Prostate gland (tissue), 2 donors: ENCODE measurements at regions not wholly inside any gene's neighbourhood (a gene's known extent, or its start where the extent isn't known, plus 50 kb on each side); places are given as distances from the start of the nearest gene placed in this dataset.

Experiments
- DNase-seq: peaks from one replicate; pipeline ENCODE4 v3.0.0-alpha.2; 2019; ENCODE audit warnings: low spot score
- H3K27ac ChIP-seq, 2 donors: fragments of 200-600 bp; sonication (generic); 2 replicates each; pipeline ENCODE4 v1.5.1; 2017 to 2019
- H3K27me3 ChIP-seq: fragments of 200-600 bp; sonication (generic); replicated peaks from 2 replicates; pipeline ENCODE4 v1.5.1; 2019; ENCODE audit not compliant: insufficient read depth
- H3K36me3 ChIP-seq, 2 donors: fragments of 200-600 bp; sonication (generic); 1 replicate in 1 of 2; 2 replicates in 1 of 2; pipeline versions ENCODE4 v1.5.1 to v1.8.1; 2017 to 2019
- H3K4me1 ChIP-seq: fragments of 200-600 bp; sonication (generic); replicated peaks from 2 replicates; pipeline ENCODE4 v1.5.1; 2019
- H3K4me3 ChIP-seq, 2 donors: fragments of 200-600 bp; sonication (generic); 2 replicates each; pipeline ENCODE4 v1.5.1; 2017 to 2019
- H3K9me3 ChIP-seq: fragments of 200-600 bp; sonication (generic); 2 replicates; pipeline ENCODE4 v1.5.1; 2017
- POLR2A ChIP-seq: fragments of 450-650 bp; IDR thresholded peaks from one replicate; pipeline ENCODE4 v1.6.1; 2016; ENCODE audit warnings: antibody characterized with exemption, mild to moderate bottlenecking
- POLR2AphosphoS5 ChIP-seq: sonication (generic); formaldehyde crosslinking; IDR thresholded peaks from one replicate; pipeline ENCODE4 v1.6.1; 2017; ENCODE audit warnings: antibody characterized with exemption
- WGBS: methylation state at CpG from one replicate; pipeline ENCODE4 v1.1.5; 2018; 5-methylcytosine and 5-hydroxymethylcytosine counted together
- intact Hi-C: fragments of 100-400 bp; cut with DNase I; formaldehyde crosslinking; loops from one replicate; pipeline ENCODE4 v1.14.2; 2022
- TF ChIP-seq, protein P1 (sequence below), 4 experiments: fragments of 200-600 bp in 2 of 4; fragments of 450-650 bp in 2 of 4; sonication (generic) in 2 of 4; IDR thresholded peaks; 1 replicate in 3 of 4; 2 replicates in 1 of 4; pipeline ENCODE4 v1.5.1; 2016 to 2019; ENCODE audit warnings: antibody characterized with exemption in 4 of 4, mild to moderate bottlenecking in 2 of 4, moderate library complexity in 2 of 4

DNA sequence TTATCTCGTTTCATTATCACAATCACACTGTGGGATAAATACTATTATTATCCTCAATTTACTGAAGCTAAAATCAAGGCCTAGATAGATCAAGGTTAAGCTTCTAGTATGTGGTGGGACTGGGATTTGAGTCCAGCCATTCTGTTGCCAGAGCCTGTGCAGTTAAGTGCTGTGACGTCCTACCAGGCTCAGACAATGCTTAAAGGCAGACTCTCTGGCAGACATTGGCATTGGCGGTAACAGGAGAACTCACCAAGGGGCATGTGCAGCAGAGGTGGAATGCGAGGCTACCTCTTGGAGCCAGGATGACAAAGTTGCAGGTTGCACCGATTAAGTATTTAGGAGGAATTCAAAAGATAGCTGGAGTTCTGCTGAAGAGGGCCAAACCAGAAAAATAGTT, 155.6 kb upstream of the IFNG-AS1 start:
- intact Hi-C loops = no loop called here
- 85% methylated on average over 5 of the region's 5 CpGs for whole genome bisulfite sequencing
- TF ChIP-seq POLR2AphosphoS5 (no peak), POLR2A (no peak)
- TF ChIP-seq, protein P1, sequence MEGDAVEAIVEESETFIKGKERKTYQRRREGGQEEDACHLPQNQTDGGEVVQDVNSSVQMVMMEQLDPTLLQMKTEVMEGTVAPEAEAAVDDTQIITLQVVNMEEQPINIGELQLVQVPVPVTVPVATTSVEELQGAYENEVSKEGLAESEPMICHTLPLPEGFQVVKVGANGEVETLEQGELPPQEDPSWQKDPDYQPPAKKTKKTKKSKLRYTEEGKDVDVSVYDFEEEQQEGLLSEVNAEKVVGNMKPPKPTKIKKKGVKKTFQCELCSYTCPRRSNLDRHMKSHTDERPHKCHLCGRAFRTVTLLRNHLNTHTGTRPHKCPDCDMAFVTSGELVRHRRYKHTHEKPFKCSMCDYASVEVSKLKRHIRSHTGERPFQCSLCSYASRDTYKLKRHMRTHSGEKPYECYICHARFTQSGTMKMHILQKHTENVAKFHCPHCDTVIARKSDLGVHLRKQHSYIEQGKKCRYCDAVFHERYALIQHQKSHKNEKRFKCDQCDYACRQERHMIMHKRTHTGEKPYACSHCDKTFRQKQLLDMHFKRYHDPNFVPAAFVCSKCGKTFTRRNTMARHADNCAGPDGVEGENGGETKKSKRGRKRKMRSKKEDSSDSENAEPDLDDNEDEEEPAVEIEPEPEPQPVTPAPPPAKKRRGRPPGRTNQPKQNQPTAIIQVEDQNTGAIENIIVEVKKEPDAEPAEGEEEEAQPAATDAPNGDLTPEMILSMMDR (IDR thresholded peaks at IDR 0.05) = no peak
- Histone ChIP-seq H3K9me3 (no peaks in the 10 kb centered on the region), H3K27me3 (no peaks in the 10 kb centered on the region), H3K4me1 (no peaks in the 10 kb centered on the region), H3K36me3 (no peaks in the 10 kb centered on the region), H3K4me3 (no peak overlapping the region), H3K27ac (no peak overlapping the region)
- no peak for DNase-seq

DNA sequence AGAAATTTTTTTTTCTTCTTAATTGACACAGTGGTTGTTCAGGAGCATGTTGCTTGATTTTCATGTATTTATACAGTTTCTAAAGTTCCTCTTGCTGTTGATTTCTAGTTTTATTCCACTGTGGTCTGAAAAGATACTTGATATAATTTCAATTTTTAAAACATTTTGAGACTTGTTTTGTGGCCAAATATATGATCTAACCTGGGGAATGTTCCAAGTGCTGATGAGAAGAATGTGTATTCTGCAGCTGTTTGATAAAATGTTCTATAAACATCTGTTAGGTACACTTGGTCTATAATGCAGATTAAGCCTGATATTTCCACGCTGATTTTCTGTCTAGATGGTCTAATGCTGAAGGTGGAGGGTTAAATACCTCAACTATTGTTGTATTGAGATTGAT, 151.4 kb upstream of the IFNG-AS1 start:
- no peak overlapping the region for H3K27ac ChIP-seq
- no peaks in the 10 kb centered on the region for H3K4me1 ChIP-seq
- intact Hi-C loops = no loop called here
- no peaks in the 10 kb centered on the region for H3K36me3 ChIP-seq
- no peaks in the 10 kb centered on the region for H3K9me3 ChIP-seq
- DNase-seq = no peak
- no peak overlapping the region for H3K4me3 ChIP-seq
- no peak for TF ChIP-seq POLR2AphosphoS5
- TF ChIP-seq, protein P1 (IDR thresholded peaks at IDR 0.05) = no peak
- no peak for TF ChIP-seq POLR2A
- 79% methylated on average over 1 of the region's 1 CpG for WGBS
- no peaks in the 10 kb centered on the region for H3K27me3 ChIP-seq

DNA sequence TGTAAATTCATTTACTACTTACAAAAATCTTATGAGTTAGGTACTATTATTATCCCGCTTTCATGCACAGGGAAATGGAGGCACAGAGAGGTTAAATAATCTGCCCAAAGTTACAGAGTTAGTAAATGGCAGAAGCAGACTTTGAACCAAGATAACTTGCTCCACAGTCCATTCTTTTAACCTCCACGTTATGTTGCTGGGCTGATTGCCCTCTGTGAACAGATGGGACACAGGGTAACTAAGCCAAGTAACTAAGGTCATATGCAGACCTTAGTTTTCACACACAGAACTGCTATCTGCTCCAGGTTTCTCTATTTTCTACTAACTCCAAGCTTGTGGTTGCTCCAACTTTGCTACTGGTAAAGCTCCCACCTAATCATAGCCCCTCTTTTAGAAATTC, 147.1 kb upstream of the IFNG-AS1 start:
- no peak overlapping the region for H3K4me3 ChIP-seq
- WGBS = 77% methylated on average over 2 of the region's 2 CpGs
- intact Hi-C loops = no loop called here

DNA sequence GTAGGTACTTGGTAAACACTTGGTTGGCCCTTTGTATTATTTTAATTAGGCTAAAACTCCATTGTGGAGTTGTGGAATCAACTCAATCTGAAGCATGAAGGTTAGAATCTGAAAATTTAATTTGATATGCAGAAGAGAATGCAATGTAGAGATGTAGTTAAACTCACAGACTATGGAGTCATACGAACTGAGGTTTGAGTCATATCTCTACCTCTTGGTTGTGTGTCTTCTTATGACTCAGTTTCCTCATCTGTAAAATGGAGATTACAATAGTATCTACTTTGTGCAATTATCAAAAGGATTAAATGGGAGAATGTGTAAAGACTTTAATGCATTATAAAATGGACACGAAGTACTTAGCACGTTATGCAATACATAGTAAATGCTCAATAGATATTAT, 146.0 kb upstream of the IFNG-AS1 start:
- H3K4me3 ChIP-seq = no peak overlapping the region
- no peaks in the 10 kb centered on the region for H3K9me3 ChIP-seq
- no peaks in the 10 kb centered on the region for H3K36me3 ChIP-seq
- intact Hi-C loops = no loop called here
- TF ChIP-seq POLR2A (no peak), POLR2AphosphoS5 (no peak)
- TF ChIP-seq, protein P1 (IDR thresholded peaks at IDR 0.05) = no peak
- H3K27ac ChIP-seq = no peak overlapping the region
- DNase-seq = no peak
- H3K27me3 ChIP-seq = no peaks in the 10 kb centered on the region
- 74% methylated on average over 3 of the region's 3 CpGs for WGBS
- no peaks in the 10 kb centered on the region for H3K4me1 ChIP-seq

More for the DNA sequence above, 147.1 kb upstream of the IFNG-AS1 start:
- no peaks in the 10 kb centered on the region for H3K9me3 ChIP-seq
- no peaks in the 10 kb centered on the region for H3K36me3 ChIP-seq
- no peaks in the 10 kb centered on the region for H3K4me1 ChIP-seq
- TF ChIP-seq, protein P1 (IDR thresholded peaks at IDR 0.05) = no peak
- TF ChIP-seq POLR2A (no peak), POLR2AphosphoS5 (no peak)
- H3K27me3 ChIP-seq = no peaks in the 10 kb centered on the region
- no peak for DNase-seq
- no peak overlapping the region for H3K27ac ChIP-seq

DNA sequence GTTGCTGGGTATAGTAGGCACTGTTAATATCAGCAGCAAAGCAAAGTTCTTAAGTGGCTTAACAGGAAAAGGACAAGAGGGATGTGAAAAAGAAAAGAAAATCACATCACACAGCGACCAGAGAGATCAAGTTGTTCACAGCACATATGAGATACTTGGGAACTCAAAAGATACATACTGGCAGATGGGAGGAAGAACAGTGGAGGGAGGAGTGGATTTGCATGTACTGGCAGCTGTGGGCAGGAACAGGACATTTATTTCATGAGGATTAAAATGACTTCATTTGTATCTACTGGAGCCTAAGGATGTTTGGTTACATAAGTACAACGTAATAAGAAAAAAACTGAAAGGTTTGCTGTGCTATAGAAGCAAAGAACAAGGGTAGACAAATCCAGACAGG, 136.5 kb upstream of the IFNG-AS1 start:
- H3K27ac ChIP-seq = no peak overlapping the region
- H3K36me3 ChIP-seq = no peaks in the 10 kb centered on the region
- TF ChIP-seq, protein P1 (IDR thresholded peaks at IDR 0.05) = no peak
- no peak for TF ChIP-seq POLR2A
- TF ChIP-seq POLR2AphosphoS5 = no peak
- intact Hi-C loops = no loop called here
- H3K27me3 ChIP-seq = no peaks in the 10 kb centered on the region
- no peak overlapping the region for H3K4me3 ChIP-seq
- H3K4me1 ChIP-seq = no peaks in the 10 kb centered on the region
- no peak for DNase-seq
- 53% methylated on average over 2 of the region's 2 CpGs for WGBS
- H3K9me3 ChIP-seq = no peaks in the 10 kb centered on the region
